MCF 10A (cell line): ENCODE measurements at regions not wholly inside any gene's neighbourhood (a gene's known extent, or its start where the extent isn't known, plus 50 kb on each side); places are given as distances from the start of the nearest gene placed in this dataset.

Experiments used
- BruUV-seq: library from RNA; stranded (reverse); fragments of 400-500 nt; replicated peaks from 2 replicates; lab custom pipeline; 2021; lab: Mats Ljungman, UMichigan
- CTCF ChIA-PET: fragments of 300-600 bp; sonication (Branson Sonifier 250); formaldehyde crosslinking; extraction: SDS; loops from one replicate; lab custom pipeline; 2021; ENCODE audit warnings: antibody characterized with exemption, inconsistent platforms; lab: Yijun Ruan, JAX
- POLR2A ChIA-PET: fragments of 300-600, 350-650 bp; sonication (Branson Sonifier 250); formaldehyde crosslinking; extraction: SDS; loops from one replicate; lab custom pipeline; 2020; ENCODE audit warnings: antibody characterized with exemption, inconsistent platforms; lab: Yijun Ruan, JAX
- DNase-seq: peaks from one replicate; pipeline ENCODE4 v3.0.0-alpha.2; 2018; ENCODE audit not compliant: unreplicated experiment
- H3K27ac Mint-ChIP-seq: one replicate; pipeline ENCODE4 v1.8.0; 2022; ENCODE audit warnings: mild to moderate bottlenecking, low read depth, mixed read lengths; ENCODE audit not compliant: unreplicated experiment
- H3K27me3 Mint-ChIP-seq: one replicate; pipeline ENCODE4 v1.8.0; 2022; ENCODE audit warnings: mixed read lengths; ENCODE audit not compliant: insufficient read depth, unreplicated experiment
- H3K36me3 Mint-ChIP-seq: one replicate; pipeline ENCODE4 v1.8.0; 2022; ENCODE audit warnings: mild to moderate bottlenecking, moderate library complexity, mixed read lengths; ENCODE audit not compliant: insufficient read depth, unreplicated experiment
- H3K4me1 Mint-ChIP-seq: one replicate; pipeline ENCODE4 v1.8.0; 2022; ENCODE audit warnings: mixed read lengths; ENCODE audit not compliant: insufficient read depth, unreplicated experiment
- H3K4me3 Mint-ChIP-seq: one replicate; pipeline ENCODE4 v1.8.0; 2022; ENCODE audit warnings: mild to moderate bottlenecking, moderate library complexity, mixed read lengths; ENCODE audit not compliant: unreplicated experiment
- H3K9me3 Mint-ChIP-seq: one replicate; pipeline ENCODE4 v1.8.0; 2022; ENCODE audit warnings: mixed read lengths; ENCODE audit not compliant: unreplicated experiment
- intact Hi-C: fragments of 100-400 bp; cut with micrococcal nuclease; formaldehyde crosslinking; loops from 2 replicates; pipeline ENCODE4 v1.14.1; 2022
- TF ChIP-seq, protein P1 (sequence below): fragments of 200-600 bp; IDR thresholded peaks from one replicate; pipeline ENCODE4 v1.8.0; 2022; ENCODE audit warnings: antibody characterized with exemption, mild to moderate bottlenecking; ENCODE audit not compliant: unreplicated experiment

GRCh38 chr1:116253566-116254382 is 119.3 kb upstream of the ATP1A1 start:
- ChIA-PET CTCF (no interaction called here), POLR2A (no interaction called here)
- no peak for DNase-seq
- H3K4me1 Mint-ChIP-seq = no peaks in the 10 kb centered on the region
- no peaks in the 10 kb centered on the region for H3K36me3 Mint-ChIP-seq
- no peaks in the 10 kb centered on the region for H3K27me3 Mint-ChIP-seq
- BruUV-seq = no TSS peak
- intact Hi-C loops = no loop called here
- TF ChIP-seq, protein P1, sequence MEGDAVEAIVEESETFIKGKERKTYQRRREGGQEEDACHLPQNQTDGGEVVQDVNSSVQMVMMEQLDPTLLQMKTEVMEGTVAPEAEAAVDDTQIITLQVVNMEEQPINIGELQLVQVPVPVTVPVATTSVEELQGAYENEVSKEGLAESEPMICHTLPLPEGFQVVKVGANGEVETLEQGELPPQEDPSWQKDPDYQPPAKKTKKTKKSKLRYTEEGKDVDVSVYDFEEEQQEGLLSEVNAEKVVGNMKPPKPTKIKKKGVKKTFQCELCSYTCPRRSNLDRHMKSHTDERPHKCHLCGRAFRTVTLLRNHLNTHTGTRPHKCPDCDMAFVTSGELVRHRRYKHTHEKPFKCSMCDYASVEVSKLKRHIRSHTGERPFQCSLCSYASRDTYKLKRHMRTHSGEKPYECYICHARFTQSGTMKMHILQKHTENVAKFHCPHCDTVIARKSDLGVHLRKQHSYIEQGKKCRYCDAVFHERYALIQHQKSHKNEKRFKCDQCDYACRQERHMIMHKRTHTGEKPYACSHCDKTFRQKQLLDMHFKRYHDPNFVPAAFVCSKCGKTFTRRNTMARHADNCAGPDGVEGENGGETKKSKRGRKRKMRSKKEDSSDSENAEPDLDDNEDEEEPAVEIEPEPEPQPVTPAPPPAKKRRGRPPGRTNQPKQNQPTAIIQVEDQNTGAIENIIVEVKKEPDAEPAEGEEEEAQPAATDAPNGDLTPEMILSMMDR = no peak
- no peak overlapping the region for H3K4me3 Mint-ChIP-seq
- H3K27ac Mint-ChIP-seq = no peak overlapping the region
- no peaks in the 10 kb centered on the region for H3K9me3 Mint-ChIP-seq

GRCh38 chr1:116254776-116255175 is 118.3 kb upstream of the ATP1A1 start:
- no TSS peak for BruUV-seq
- Mint-ChIP-seq H3K27ac (no peak overlapping the region), H3K4me1 (no peaks in the 10 kb centered on the region), H3K36me3 (no peaks in the 10 kb centered on the region), H3K9me3 (no peaks in the 10 kb centered on the region), H3K27me3 (no peaks in the 10 kb centered on the region), H3K4me3 (no peak overlapping the region)
- intact Hi-C loops = no loop called here
- DNase-seq = no peak
- POLR2A ChIA-PET = interaction anchor here (0.7 kb wide), 1 partner anchor 957 kb away, joined by 3 read pairs; no protein-coding TSS in a partner anchor
- CTCF ChIA-PET = interaction anchor here (0.5 to 1.0 kb wide), 2 partner anchors 44 to 1096 kb away, joined by 3 read pairs; no protein-coding TSS in a partner anchor
- TF ChIP-seq, protein P1 = no peak

DNA sequence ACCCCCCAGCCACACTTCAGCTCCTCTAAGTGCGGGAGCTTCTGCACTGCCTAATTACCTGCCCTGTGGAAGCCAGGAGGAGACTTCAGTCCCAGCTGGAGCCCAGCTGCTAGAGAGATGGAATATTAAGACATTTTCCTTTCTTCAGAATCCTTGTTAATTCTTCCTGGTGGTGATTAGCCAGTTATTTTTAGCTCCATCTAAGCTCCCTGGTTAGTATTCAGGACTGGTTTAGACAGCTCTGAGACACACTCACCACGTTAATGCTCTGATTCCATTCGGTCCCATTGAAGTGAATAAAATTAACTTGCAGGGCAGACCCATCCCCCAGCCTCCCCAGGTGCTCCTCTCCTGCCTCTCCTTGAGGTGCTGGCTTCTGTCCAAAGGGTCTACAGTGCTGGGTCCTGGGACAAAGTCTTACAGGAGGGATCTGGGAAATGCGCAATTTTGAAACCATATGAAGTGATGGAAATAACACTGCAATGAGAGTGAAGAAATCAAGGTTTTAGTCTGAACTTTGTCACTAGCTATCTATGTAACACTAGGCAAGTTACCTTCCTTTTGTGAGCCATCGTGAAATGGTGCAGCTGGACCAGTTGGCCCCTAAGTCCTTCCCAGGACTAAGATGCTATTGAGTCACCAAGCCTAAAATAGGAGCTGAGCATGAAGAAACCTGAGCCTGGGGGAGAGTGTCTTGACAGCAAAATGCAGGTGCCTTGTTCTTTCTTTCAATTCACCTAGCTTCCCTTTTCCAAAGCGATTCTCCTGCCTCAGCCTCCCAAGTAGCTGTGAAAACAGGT is 117.4 kb upstream of the ATP1A1 start:
- no peaks in the 10 kb centered on the region for H3K36me3 Mint-ChIP-seq
- TF ChIP-seq, protein P1 = no peak
- no peak overlapping the region for H3K27ac Mint-ChIP-seq
- ChIA-PET CTCF (interaction anchor here (1.0 to 1.6 kb wide), 2 partner anchors 45 to 229 kb away, joined by 3 read pairs; no protein-coding TSS in a partner anchor), POLR2A (interaction anchor here (0.9 kb wide), 1 partner anchor 15 kb away, joined by 3 read pairs; no protein-coding TSS in a partner anchor)
- H3K9me3 Mint-ChIP-seq = no peaks in the 10 kb centered on the region
- BruUV-seq = no TSS peak
- intact Hi-C loops = no loop called here
- no peak overlapping the region for H3K4me3 Mint-ChIP-seq
- H3K4me1 Mint-ChIP-seq = no peaks in the 10 kb centered on the region
- H3K27me3 Mint-ChIP-seq = no peaks in the 10 kb centered on the region
- DNase-seq = no peak

DNA sequence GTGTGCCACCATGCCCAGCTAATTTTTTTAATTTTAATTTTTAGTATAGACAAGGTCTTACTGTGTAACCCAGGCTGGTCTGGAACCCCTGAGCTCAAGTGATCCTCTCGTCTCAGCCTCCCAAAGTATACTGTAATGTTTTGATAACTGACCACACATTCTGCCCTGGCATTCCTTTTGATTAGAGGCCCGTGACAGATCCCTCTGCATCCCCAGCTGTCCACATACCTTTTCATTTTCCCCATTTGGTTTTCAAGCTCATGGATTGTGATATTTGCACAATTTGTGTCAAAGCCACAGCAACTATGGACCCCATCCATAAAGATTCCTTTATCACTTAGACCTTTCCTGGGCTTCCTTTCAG is 116.8 kb upstream of the ATP1A1 start:
- no peak overlapping the region for H3K27ac Mint-ChIP-seq
- POLR2A ChIA-PET = interaction anchor here (0.9 kb wide), 1 partner anchor 14 kb away, joined by 3 read pairs; no protein-coding TSS in a partner anchor
- H3K9me3 Mint-ChIP-seq = no peaks in the 10 kb centered on the region
- H3K36me3 Mint-ChIP-seq = no peaks in the 10 kb centered on the region
- intact Hi-C loops = no loop called here
- CTCF ChIA-PET = interaction anchor here (1.6 kb wide), 1 partner anchor 228 kb away, joined by 3 read pairs; no protein-coding TSS in a partner anchor
- no peaks in the 10 kb centered on the region for H3K27me3 Mint-ChIP-seq
- no peak overlapping the region for H3K4me3 Mint-ChIP-seq
- TF ChIP-seq, protein P1 = no peak
- no peak for DNase-seq
- no peaks in the 10 kb centered on the region for H3K4me1 Mint-ChIP-seq
- BruUV-seq = no TSS peak
